GM21723 (cell line): ENCODE measurements at regions not wholly inside any gene's neighbourhood (a gene's known extent, or its start where the extent isn't known, plus 50 kb on each side); places are given as distances from the start of the nearest gene placed in this dataset.
"Not testable (repeated sequence)": the region's sequence is repeated elsewhere in the genome, so short reads cannot be mapped to it uniquely, and the experiment has no call there.

ENCODE experiments used
- ATAC-seq: cut with Tn5 transposase; IDR thresholded peaks from one replicate; pipeline ENCODE4 v1.9.1; 2021; ENCODE audit warnings: mild to moderate bottlenecking, moderate library complexity; ENCODE audit not compliant: unreplicated experiment

DNA sequence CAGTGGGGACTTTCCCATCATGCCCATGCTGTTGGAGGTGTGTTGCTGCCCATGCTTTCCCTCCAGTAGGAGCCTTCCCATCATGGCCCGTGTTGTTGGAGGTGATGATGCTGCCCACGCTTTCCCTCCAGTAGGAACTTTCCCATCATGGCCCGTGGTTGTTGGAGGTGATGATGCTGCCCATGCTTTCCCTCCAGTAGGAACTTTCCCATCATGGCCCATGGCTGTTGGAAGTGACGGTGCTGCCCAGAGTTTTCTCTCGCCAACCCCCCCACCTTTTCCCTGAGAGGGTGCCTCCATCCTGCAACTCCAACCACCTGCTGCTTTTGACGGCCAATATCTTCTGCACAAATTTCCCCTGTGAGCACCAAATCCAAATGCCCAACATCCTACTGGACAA, 205.7 kb downstream of the TOMM20 start:
- no peak for ATAC-seq

DNA sequence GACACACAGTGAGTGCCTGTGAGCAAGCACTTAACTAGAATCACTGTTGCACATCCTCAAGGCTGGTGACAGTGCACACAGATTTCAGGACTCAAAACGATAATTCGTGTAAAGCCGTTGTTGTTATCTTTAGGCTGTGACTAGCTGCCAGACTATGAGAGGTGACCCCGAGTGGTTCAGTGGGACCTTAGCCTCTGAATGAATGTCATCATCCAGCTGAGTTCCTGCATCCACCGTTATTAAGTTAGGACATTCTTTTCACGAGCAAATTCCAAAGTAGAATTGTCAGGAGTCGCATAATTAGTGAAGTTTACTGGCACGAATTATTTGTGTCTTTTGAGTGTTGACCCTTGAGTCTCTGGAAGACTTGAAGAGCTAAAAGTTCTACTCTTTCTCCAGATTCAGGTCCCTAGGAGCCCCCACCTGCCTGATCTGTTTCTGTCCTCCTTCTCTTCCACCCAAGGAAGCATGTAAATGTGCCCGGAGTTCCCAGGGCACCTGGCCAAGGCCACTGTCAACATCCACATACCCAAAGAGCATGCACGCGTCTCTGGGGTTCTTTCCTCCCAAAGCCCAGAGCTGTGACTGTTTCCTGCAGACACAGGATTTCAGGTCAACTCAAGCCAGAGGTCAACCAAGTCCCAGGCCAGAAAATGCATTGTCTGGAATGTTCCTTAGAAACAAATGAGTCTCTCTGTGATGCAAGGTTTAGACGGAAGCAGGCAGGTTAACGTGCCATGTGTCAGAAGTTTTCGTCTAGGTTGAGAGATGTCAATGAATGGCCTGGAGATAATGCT, 207.2 kb downstream of the TOMM20 start:
- no peak for ATAC-seq

DNA sequence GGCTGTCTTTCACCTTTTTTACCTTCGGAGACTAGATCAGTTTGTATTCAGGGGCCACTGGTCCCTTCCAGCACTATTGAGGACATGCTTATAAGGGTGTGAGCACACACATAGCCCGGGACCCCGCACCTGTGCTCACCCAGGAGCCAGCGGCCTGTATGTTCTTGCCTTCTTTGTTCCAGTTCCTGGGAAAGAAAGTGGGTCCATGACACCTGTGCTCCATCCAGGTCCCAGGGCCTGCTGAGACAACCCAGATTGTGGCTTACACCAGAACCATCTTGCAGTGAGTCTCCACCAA, 207.8 kb downstream of the TOMM20 start:
- ATAC-seq = no peak

DNA sequence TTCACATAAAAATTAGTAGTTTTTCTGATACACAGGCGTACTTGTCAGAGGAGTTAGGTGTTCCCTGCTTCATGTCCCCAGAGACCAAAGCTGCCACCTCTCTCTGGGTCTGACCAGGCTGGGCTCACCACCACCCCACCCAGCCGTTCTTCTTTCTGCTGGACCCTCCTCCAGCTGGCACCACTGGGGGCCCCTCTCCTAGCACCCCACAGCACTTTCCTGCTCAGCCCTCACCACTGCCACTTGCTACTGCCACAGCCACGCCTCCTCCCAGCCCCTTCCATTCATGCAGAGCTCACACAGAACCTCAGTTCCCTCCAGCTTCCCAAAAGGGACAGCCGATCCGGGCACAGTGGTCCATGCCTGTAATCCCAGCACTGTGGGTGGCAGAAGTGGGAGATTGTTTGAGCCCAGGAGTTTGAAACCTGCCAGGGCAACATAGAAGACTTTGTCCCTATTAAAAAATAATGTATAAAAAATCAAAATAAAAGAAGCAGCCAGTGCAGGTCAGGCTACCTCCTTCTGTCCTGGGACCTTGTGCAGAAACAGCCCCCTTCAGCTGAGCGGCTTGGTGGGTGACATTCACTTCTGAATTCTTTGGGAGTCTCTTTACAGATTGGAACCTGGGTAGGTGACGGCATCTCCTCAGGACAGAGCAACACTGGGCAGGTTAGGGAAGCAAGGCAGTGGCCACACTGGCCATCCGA, 208.3 kb downstream of the TOMM20 start:
- no peak for ATAC-seq

DNA sequence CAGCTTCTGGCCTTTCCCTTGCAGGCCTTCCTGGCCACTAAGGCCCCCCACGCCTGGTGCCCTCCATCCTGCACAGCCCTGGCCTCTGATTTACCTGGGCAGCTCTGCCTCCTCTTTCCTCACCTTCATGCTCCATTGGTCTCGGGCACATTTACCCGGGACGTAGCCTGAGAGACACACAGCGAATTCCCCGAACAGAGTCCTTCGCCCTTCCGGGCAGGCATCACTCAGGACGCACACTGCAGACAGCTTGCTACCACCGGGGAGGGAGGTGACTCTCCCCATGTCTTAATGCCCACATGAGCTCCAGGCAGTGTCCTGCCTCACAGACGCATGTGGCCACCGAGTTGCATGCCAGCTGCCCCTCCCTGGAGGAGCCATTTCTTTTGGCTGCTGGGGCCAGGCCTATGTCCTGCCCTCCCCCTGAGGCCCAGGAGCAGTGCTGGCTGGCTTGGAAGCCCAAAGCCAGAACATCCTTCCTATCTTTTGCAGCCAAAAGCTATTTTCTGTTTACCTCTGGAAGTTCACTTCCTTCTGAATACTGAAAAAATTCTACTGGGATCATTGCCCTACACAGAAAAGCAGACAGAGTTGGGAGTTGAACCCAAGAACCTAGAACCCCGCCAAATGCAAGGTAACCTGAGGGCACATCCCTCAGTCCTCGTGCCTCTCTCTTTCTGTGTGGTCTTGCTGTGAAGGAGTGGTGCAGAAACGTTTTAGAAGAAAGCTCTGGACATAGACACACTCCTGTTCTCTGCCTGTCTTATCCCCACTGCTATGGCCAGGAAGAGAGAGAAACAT, 209.5 kb downstream of the TOMM20 start:
- no peak for ATAC-seq

DNA sequence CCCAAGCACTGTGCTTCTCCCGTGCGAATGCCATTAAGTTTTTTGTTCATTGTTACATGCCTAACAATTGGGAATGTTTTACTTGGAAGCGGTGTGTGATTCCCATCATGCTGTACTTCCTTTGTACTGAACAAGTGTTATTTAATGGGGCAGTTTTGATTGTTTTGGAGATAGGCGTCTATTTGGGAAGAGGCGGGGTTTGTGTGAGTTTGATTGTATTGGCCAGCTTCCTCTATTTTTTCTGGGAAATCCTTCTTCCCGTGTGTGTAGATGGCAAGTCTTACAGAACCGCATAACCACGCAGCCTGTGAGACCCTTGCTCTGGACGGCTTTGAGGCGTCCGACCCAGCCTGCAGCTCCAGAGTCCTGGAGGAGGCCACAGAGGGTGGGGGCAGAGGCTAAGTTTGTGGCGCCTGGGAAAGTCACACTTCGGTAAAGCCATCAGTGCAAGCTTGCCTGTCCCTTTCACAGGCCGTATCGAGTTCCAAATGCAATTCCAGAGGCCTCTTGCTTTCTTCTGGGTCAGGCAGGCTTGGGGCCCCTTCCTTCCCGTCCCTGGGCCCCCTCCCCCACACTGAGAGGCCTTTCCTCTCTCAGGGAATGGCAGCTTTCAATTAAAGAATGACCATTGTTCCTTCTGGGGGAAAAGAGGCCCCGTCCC, 210.3 kb downstream of the TOMM20 start:
- no peak for ATAC-seq

DNA sequence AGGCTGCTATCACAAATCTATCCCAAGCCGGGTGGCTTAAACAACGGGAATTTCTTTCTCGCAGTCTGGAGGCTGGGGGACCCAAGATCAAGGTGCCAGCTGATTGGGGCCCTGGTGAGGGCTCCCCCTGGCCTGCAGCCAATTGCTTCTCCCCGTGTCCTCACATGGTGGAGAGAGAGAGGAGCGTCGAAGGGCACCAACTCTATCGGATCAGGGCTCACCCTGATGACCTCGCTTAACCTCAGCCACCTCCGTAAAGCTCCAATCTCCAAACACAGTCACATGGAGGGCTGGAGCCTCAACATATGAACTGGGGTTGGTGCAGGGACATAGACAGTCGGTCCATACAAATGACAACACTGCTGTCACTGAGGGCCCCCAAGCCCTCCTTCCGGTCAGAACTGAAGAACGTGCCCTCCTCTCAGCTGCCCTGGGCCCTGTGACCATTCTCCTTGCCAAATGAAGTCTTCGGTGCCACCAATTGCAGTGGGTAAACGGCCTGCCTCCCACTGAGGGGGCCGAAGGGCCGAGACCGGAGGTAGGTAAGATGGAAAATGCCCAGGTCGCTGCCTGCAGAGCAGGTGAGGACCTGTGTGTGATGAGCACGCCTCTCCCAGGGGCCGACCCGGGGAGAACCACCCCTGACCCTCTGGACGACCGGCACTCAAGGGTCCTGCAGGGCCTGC, 211.0 kb downstream of the TOMM20 start:
- no peak for ATAC-seq

DNA sequence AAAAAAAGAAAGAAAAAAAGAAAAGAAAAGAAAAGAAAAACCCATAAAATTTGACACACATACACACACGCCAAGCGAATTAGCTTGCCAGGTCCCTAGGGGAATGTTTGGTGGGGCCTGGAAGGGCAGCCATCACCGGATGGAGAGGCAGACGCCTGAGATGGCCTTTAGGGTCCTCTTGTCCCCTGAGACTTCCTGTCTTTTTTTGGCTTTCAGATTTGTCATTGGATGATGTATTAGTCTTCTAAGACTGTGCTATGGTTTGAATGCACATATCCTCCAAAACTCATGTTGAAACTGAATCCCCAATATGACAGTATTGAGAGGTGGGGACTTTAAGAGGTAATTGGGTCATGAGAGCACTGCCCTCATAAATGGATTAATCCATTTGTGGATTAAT, 211.8 kb downstream of the TOMM20 start:
- ATAC-seq = no peak

DNA sequence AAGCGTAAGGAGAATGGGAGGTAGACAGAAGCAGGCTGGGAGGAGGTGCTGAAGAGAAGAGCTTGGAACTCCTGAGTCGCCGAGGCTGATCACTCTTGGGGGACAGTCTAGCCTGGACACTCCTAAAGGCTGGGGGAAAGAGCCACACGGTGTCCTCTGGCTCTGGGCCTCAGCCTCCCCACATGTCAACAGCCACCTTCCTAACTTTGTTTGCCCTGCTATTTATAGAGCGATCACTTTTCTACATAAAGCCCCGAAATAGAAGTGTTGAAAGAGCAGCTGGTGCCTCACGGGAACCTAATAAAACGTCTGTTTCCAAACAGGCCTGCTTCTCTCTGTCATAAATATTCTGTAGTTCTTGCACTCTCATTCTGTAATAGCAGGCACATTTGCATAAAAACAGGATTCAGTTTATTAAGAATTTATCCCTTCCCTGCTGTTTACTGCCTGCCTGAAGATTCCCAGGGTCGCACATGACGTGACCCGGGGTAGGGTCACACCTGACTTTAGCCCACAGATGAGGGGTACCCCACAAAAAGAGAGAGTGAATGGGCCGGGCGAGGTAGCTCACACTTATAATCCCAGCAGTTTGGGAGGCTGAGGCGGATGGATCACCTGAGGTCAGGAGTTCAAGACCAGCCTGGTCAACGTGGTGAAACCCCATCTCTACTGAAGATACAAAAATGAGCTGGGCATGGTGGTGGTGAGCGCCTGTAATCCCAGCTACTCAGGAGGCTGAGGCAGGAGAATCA, 212.5 kb downstream of the TOMM20 start:
- ATAC-seq = no peak

DNA sequence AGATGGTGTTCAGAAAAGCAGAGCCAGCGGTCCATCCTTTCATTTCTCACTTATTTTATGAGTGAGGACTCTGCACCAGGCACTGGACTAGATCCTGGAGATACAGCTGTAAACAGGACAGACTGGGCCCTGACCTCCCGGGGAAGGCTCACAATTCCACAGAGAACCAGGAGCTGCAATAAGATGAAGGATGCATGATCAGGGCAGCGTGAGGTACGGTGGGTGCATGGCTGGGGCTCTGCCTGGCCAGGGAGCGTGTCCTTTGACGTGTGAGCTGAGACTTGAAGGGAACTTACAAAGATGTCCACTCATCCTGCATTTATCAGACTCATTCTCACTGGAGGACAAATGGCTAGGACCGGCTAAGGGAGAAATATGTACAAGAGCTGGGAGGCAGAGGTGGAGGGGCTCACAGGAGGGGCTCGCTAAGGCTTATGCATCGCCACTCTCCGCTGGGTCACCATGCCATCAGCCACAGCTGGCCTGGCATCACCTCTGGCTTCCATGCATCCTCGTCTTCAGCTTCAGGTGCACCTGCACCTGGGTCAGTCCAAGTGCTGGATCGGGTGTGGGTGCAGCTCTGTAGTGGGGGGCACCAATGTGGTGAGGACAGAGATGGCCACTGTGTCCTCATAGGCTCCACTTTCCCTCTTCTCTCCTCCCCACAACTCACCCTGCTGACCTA, 213.9 kb downstream of the TOMM20 start:
- no peak for ATAC-seq

DNA sequence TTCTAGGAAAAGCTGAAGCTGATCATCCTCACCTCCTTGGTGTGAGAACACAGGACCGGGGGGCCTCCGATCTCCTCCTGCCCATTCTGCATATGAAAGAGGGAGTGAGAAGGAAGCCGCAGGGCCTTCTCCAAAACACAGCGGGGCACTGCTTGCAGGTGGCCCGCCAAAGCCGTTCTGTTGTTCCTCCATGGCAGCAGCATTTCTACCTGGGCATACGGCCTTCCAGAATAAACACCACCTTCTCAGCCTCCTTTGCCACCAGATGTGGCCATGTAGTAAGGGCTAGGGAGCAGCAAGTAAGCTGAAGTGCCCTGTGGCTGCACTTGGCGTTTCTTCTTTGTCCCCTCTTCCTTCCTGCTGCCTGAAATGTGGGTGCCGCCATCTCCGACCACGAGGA, 214.9 kb downstream of the TOMM20 start:
- ATAC-seq = no peak

DNA sequence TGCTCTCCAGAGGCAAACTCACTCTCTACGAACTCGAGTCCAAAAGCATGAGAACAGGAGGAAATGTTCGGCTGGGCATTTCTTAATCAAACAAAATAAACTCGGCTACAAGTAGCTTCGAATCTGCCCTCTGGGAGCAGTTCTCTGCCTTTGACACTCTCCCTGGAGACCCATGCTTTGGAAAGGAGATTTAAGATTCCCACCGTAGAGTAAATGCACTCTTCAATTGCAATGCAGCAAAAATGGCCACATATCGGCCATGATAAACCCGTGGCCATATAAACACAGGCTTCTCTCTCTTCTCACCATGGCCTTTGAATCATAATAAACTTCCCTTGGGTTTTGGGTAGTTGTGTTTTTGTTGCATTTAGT, 215.4 kb downstream of the TOMM20 start:
- ATAC-seq = no peak

DNA sequence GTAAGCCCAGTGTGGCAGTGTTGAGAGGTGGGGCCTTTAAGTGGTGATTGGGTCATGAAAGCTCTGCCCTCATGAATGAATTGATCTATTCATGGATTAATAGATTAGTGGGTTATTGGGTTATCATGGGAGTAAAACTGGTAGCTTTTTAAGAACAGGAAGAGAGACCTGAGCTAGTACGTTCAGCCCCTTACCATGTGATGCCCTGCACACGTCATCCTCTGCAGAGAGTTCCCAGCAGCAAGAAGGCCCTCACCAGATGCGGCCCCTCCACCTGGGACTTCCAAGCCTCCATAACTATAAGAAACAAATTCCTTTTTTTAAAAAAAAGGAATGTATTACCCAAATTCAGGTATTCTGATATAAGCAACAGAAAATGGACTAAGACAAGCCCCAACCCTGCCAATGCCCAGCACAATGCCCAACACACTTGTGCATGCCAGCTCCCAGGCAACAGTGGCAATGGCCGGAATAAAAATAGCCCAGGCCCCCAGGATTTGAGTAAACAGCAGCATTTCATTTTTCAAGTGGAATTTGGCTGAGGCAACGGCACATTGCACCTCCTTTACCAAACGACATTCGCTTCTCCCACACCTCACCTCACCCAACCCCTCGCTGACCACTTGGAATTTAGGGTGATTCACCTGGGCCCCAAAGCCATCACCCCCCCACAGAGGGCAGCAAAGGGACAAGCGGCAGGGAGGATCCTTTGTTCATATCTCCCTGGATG, 215.9 kb downstream of the TOMM20 start:
- no peak for ATAC-seq

DNA sequence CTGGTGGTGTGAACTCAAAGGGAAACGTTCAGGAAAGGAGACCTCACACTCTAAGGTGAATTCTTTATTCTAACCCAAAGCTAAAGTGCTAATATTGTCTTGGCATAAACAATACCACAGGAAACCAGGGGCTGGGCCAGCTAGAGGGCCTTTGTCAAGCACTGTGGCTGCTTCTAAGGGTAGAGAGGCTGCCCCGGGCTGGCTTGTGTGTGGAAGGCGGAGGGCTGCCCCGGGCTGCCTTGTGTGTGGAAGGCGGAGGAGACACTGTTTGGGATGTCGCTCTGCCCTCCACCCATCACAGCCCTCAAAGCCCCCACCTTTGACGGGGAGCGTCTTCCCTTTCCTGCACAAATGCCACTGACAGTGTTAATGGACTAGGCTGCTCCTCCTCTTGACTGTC, 216.8 kb downstream of the TOMM20 start:
- ATAC-seq = no peak

DNA sequence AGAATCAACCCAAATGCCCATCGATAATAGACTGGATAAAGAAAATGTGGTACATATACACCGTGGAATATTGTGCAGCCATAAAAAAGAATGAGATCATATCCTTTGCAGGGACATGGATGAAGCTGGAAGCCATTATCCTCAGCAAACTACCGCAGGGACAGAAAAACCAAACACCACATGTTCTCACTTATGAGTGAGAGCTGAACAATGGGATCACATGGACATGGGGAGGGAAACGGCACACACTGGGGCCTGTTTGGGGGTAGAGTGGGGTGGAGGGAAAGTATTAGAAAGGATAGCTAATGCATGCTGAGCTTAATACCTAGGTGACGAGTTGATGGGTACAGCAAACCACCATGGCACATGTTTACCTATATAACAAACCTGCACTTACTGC, 217.5 kb downstream of the TOMM20 start:
- ATAC-seq = not testable (repeated sequence)

DNA sequence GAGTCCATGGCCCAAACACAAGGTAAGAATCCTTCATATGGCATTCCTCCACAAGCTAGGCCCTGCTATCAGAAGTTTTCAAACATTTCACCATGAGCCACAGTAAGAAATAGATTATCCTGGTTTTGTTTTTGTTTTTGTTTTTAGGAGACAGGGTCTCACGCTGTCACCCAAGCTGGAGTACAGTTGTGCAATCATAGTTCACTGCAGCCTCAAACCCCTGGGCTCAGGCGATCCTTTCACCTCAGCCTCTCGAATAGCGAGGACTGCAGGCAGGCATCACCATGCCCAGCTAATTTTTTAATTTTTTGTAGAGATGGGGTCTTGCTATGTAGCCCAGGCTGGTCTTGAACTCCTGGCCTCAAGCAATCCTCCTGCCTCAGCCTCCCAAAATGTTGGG, 218.8 kb downstream of the TOMM20 start:
- ATAC-seq = no peak

DNA sequence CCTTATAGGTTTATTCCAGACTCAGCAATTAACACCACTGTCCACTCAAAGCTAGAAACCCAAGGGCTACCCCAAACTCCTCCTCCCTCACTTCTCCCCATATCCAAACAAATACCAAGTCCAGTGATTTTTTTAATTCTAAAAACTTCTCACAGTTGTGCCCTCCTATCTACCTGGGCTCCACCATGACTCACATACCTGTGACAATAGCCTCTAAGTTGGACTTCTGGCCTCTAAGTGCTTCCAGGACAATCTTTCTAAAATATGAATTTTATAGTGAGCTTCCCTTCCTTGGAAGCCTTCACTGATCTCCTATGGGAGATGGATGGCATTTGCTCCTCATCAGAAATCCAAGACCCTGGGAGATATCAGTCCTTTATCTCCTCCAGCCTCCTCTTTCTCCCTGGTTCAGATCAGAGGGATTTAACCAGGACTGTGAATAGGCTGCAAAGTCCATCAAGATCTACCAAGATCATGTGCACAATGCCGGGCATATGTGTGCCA, 219.3 kb downstream of the TOMM20 start:
- no peak for ATAC-seq

DNA sequence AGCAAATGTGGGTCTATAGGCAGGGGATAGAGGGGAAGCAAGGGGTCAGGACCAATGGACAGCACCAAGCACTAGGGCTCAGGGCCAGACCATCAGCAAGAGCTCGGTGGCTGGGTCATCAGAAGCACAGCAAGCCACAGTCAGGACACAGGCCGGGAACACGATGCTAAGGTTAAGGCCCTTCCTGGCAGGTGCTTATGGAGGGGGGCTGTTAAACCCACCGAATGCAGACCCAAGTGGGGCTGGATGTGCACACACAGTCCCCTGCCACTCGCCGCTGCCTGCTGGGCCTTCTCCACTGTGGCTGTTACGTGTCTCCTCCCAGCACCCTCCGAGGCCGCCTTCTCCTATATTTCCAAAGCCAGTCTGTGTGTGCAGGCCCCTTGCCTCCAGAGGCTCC, 220.1 kb downstream of the TOMM20 start:
- no peak for ATAC-seq

DNA sequence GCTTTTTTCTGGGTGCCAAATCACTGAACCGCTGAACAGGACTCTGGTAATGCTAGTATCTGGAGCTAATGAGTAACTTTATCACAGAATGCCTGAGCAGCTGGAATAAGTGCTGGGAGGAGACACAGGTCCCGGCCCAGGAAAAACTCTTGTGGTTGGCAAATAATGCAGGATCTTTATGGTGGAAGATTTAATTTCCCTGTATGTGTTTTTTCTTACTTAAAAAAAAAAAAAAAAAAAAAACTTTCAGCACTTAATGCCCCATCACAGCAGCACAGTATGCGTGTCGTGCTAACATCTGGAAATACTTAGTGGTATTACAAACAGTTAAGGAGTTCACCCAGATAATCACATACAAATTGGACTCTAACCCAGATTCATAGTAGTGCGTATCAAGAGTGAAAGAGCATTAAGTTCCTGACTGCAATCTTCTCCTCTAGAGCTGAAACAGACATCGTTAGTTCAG, 220.7 kb downstream of the TOMM20 start:
- no peak for ATAC-seq
